Activated T-cell treated with anti-CD3 and anti-CD28 coated beads for 1 hour (primary cell): ENCODE measurements at regions not wholly inside any gene's neighbourhood (a gene's known extent, or its start where the extent isn't known, plus 50 kb on each side); places are given as distances from the start of the nearest gene placed in this dataset.

ENCODE experiments used
- DNase-seq: peaks from one replicate; pipeline ENCODE4 v3.0.0-alpha.2; 2020; ENCODE audit warnings: low read depth

- DNase-seq: no peak
Observed at GRCh38 chr22:48577014-48577690, 1250.5 kb downstream of the BRD1 start.

DNA sequence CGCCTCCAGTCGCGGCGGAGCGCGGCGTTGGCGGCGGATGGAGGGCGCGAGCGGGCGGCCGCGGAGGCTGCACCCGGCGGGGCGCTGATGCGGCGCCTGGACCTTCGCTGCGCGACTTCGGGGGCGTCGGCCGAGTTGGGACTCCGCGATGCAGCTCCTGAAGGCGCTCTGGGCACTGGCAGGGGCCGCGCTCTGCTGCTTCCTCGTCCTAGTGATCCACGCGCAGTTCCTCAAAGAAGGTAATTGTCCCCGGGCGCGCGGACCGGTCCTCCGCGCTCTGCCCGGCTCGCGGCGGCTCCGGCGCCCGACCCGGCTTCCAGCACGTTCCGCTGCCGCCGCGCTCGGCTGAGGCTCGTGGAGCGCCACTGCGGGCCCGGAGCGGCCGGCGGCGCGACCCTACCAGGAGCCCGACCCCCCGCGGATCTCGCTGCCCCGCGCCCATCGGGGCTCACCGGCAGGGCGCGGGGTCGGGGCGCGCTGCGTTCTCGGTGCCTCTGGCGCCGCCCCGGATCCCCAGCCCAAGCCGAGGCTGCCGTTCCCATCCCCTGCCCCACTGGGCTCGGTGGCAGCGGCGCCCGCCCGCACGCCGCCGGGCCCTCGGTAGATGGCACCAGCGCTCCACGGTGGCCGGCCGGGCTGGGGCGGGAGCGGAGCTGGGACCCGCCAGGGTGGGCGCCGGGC lies 1251.2 kb downstream of the BRD1 start:
- no peak for DNase-seq

DNA sequence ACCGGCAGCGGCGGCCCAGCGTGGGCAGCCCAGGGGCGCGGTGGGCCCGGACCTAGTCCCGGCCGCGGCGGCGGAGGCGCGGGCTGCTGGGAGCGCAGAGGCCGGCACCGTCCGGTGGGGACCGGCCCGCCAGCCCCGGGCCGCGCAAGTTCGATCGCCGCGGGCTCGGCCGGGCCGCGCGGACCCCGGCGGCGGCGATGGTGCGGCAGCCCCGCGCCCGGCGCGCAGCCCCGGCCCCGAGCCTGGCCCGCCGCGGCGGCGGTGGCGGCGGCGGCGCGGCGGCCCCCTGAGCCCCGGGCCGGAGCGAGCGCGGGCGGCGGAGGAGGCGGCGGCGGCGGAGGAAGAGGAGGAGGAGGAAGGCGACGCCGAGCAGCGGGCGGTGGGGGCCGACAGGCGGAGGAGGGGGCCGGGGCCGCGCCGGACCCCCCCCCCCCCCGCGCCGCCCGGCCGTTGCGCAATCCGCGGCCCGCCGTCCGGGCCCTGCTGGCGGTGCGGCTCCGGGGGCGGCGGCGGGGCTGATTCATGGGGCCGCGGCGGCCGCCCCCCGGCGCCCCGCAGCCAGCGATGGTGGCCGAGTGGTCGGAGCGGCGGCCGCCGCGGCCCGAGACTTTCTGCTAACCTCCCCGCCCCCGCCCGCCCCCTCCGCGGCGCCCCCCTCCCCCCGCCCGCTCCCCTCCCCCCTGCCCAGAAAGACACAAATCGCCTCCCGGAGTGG lies 1251.9 kb downstream of the BRD1 start:
- no peak for DNase-seq

DNA sequence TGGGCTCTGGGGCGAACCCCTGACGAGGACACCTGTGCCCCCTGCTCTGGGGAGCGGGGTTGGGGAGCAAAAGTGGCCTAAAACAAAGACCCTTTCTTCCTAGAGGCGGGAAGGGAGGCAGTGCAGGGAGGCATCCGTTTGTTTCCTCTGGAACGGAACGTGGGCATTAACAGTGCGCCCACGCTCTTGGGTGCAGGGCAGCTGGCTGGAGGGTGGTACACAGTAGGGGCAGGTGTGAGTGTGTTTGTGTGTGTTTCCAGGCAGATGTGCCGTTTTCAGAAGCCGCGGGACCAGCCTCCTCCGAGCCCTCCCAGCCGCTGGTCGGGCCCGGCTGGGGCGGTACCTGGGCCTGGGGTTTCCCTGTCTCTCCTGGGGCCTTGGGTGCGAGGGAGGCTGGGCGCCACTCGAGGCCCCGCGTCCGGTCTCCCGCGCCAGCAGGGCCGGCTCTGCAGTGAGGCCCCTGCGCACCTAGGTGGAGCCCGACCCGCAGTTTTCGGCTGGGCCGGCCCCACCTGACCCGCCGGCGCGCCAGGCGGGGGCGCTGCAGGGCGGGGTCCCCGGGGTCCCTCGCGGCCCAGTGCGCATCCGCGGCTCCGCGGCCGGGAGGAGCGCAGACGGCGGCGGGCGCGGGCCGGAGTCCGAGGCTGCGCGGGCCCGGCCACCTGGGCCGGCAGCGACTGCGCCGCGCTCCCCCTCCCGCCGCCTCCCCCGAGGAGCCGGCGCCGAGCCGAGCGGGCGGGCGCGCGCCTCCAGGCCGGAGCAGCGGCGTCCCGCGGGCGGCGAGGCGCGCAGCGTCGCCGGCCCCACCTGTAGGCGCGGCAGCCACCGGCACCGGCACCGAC lies 1252.7 kb downstream of the BRD1 start:
- DNase-seq: no peak

DNA sequence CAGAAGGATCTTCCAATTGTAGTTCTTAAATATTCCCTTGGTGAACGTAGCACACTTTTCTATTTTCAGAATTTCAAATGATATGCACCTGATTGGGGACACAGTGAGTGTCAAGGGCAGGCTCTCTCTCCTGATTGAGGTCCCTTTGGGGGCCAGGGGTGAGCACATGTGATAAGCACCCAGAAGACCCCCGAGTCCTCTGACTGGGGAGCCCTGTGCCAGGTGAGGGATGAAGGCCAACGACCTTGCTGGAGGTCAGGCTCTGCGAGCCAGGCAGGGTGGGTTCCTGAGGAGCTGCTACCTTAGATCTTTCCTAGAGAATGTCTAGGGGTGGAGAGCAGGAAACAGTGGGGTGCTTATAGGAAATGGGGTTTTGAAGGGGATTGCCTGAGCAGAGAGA lies 1253.9 kb downstream of the BRD1 start:
- DNase-seq: no peak

GRCh38 chr22:48572951-48573350 lies 1254.7 kb downstream of the BRD1 start:
- no peak for DNase-seq

GRCh38 chr22:48570912-48571311 lies 1256.8 kb downstream of the BRD1 start:
- DNase-seq: no peak

- no peak for DNase-seq
Observed at GRCh38 chr22:48569476-48570233, 1258.0 kb downstream of the BRD1 start.

DNA sequence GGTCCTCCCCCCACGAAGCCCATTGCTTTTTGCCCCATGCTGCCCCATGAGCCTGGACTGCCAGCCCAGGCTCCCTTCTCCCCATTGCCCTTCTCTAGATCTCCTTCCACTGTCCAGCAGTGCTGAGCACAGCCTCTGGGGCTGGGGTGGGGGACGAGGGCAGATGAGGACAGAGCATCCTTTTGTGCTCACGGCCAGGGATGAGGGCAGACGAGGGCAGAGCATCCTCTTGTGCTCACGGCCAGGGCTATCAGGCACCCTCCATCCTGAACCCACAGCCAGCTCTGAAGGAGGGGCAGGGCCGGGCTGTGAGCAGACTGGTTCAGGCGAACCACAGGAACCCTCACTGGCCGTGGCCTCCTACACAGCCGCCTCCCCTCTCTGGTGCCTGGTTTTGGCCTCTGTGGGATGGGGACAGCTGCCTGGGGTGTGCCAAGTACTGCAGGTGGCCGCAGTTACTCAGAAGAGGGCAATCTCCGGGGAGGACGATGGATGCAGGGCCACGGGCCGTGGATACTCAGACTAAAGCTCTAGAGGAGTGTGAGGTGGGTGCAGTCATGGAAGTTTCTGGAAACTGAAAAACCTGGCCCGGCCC lies 1258.8 kb downstream of the BRD1 start:
- no peak for DNase-seq

GRCh38 chr22:48567213-48567975 lies 1260.3 kb downstream of the BRD1 start:
- no peak for DNase-seq

- DNase-seq: no peak
Observed at GRCh38 chr22:48566741-48567140, 1260.9 kb downstream of the BRD1 start.

GRCh38 chr22:48565901-48566501 lies 1261.7 kb downstream of the BRD1 start:
- DNase-seq: no peak

- DNase-seq: no peak
Observed at GRCh38 chr22:48564995-48565394, 1262.7 kb downstream of the BRD1 start.

GRCh38 chr22:48563966-48564330 lies 1263.7 kb downstream of the BRD1 start:
- DNase-seq: no peak

DNA sequence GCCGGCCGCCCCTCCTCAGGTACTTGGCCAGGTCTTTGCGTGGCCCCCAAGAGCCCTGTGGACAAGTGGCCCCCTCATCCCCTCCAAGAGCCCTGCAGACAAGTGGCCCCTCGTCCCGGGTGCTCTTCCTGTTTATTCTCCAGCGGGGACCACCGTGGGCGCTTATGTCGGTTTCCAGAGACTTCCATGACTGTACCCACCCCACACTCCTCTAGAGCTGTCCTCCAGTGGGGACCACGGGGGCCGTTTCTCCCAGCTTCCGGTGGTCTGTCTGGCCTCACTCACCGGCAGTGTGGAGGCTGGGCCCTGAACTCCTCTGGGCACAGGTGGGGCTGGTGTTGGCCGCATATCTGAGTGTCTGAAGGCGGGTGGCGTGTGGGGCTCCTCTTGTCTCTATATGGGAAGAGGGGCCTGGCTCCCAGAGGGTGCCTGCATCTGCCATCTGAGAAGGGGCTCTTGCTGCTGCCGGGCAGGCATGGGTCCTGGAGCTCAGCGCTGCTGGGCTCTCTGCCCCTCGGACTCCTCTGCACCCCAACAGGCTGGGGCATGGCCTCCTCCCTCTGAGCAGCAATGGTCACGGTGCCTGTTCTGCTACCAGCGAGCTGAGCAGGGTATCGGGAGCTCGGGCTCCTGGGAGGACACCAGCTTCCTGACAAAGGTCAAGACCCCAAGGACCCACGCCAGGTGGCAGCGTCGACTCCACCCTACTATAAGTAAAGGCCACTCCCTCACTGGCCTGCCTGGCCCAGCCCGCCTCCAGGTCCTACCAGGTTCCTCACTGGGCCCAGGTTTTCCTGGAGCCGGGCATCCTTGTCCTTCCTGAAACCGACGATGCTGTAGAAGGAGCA lies 1264.3 kb downstream of the BRD1 start:
- DNase-seq: no peak

DNA sequence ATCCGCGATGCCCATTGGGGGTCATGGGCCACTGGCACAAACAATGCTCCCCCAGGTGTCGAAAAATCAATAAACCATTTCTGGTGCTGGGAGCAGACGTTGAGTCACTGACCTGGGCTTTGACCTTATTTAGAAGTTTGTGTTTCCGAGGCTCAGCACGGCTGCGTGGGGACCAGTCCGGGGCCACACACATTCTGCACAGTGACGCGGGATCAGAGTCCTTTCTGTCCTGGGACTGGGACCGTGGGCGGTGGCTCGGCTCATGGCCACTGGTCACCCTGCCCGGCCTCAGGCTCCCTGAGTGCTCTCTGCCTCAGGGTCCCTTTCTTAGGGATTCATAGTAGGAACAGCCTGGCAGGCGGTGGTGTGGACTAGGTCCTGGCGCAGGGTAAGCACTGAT lies 1266.0 kb downstream of the BRD1 start:
- no peak for DNase-seq

DNA sequence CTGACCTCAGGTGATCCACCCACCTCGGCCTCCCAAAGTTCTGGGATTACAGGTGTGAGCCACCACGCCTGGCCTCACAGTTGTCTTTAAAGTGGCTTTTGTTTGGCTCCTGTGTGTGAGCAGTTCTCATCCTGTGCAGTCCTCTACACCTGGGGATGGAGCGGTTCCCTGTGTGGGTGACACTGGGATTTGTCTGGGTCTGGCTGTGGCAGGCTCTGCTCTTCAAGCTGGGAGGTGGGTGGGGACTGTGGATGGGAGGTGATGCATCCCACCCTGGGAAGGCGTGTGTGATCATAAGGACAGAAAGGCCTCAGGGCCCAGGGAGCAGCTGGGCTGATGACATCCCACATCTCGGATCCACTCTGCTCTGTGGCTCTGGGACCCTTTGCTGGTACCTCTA lies 1266.8 kb downstream of the BRD1 start:
- DNase-seq: no peak

- no peak for DNase-seq
Observed at GRCh38 chr22:48560389-48560751, 1267.3 kb downstream of the BRD1 start.
